ENCODE measurements at regions not wholly inside any gene's neighbourhood (a gene's known extent, or its start where the extent isn't known, plus 50 kb on each side); places are given as distances from the start of the nearest gene placed in this dataset.
"Not testable (repeated sequence)": the region's sequence is repeated elsewhere in the genome, so short reads cannot be mapped to it uniquely, and the experiment has no call there.

DNA sequence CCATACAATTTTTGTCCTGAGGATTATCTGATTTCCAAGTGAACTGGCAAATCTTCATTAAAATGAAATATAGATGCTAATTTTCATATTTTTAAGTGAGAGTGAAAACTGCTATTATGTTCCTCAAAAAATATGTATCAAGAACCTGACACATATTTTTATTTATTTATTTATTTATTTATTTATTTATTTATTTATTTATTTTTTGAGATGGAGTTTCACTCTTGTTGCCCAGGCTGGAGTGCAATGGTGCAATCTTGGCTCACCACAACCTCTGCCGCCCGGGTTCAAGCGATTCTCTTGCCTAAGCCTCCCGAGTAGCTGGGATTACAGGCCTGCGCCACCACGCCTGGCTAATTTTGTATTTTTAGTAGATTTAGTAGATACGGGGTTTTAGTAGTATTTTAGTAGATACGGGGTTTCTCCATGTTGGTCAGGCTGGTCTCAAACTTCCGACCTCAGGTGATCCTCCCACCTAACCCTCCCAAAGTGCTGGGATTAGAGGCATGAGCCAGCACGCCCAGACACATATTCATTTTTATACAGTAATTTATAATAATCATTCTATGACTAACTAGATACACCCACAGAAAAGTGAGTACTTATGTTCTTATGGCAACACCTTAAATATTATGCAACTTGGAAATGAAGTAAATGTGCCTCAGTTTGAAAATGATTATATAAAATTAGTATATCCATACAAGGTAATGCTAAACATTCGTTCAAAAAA is 248.3 kb downstream of the CDH7 start:
- DNase-seq (ENCODE audit: low spot score), result not testable (repeated sequence)

DNA sequence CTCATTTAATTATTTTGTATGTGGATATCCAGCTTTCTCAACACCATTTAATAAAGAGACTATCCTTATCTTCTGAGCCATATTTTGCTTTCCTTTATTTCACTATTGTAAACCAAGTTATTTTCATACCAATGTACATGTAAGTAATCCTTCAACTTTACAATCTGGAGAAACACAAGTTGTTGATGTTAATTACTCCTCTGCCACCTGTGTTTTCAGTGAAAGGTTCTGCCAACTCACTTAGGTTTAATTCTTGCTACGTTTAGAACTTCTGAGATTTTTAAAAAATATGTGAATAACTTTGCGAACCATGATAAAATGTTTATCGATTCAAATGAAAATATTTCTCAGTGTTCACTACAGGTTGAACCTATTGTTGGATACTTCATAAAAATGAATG is 244.4 kb downstream of the CDH7 start:
- no peak for DNase-seq (ENCODE audit: low spot score)

DNA sequence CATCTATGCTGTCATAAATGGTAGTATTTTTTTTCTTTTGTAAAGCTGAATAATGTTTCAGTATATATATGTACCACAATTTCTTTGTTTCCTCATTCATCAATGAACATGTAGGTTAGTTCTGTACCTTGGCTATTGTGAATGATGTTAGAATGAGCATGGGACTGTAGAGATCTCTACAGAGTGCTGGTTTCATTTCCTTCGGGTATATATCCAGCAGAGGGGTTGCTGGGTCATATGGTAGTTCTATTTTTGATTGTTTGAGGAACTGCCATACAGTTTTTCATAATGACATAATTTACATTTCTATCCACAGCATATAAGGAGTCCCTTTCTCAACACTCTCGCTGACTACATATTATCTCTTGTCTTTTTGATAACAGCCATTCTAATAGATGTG is 243.5 kb downstream of the CDH7 start:
- no peak for DNase-seq (ENCODE audit: low spot score)

DNA sequence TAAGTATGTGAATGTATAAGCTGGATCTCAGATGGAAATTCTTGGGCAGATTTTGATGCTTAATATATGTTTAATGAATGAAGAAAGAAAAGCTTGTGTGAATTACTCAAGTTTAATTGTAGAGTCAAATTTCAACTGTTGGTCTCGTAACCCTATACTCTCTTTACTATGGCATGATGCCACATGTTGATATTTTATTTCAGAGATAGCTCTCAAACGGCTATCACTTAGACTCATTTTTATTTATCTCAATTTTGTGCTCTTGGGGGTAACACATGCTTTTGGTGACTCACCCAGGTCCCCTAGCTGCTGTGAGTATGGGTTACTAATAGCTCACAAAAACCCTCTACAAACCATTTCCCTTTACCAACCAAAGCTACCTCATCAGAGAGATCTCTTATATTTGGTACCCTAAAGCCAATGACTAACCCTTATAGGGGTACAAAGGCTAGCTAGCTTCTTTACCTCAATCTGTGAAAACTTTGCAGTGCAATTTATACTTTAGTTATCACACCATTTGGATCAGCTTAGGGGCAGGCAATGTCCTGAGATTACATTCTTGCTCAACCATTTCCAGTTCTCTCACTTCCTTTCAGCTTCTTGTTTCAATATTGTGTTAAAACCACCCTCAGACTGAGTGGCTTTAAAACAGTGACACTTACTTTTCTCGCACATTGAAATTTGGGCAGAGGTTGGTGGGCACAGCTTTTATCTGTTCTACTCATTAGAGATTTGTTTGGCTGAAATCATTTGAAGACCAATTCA is 240.3 kb downstream of the CDH7 start:
- no peak for DNase-seq (ENCODE audit: low spot score)

DNA sequence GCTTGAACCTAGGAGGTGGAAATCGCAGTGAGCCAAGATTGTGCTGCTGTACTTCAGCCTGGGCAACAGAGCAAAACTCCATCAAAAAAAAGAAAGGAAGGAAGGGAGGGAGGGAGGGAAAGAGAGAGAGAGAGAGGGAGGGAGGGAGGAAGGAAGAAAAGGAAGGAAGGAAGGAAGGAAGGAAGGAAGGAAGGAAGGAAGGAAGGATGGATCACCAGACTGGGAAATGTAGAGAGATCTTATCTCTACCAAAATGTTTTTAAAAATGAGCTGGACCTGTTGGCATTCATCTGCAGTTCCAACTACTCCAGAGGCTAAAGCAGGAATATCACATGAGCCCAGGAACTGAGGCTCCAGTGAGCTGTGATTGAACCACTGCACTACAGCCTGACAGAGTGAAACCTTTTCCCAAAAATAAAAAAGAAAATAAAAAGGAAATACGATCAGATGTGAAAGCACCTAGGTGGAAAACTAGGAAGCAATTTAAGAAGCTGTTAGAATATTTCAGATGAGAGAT is 239.4 kb downstream of the CDH7 start:
- no peak for DNase-seq (ENCODE audit: low spot score)

DNA sequence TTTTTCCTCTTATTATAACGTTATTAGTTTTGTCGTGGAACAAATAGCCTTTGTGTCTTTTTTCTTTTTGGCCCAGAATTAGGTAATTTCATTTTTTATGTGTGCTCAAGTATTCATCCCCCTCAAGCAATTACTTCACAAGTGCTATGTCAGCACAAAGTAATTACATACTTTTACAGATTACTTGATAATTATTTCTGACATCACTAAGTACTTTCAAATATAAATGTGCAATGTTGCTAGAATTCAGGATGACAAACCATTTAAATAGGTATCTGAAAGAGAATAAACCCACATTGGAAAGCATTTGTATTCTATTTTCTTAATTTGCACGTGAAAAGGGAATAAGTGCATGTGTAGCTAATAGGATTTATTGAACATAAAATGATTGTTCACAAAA is 238.2 kb downstream of the CDH7 start:
- DNase-seq (ENCODE audit: low spot score), result no peak

DNA sequence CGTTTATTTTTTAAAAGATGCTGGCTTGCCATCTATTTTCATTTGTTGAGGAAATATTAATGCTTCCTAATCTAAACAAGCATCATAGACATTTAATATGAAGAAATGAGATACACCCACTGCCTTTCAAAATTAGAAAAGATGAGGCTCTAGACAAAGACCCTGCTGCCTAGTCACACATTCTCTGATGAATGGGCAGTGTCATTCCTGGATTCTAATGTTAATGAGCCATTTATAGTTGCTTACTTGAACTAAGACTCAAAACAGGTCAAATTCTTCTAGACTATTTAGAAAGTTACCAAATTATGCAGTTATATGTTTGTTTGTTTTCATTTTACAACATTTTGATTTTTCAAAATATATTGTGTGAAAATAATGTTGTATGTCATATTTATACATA is 237.6 kb downstream of the CDH7 start:
- DNase-seq (ENCODE audit: low spot score), result no peak

DNA sequence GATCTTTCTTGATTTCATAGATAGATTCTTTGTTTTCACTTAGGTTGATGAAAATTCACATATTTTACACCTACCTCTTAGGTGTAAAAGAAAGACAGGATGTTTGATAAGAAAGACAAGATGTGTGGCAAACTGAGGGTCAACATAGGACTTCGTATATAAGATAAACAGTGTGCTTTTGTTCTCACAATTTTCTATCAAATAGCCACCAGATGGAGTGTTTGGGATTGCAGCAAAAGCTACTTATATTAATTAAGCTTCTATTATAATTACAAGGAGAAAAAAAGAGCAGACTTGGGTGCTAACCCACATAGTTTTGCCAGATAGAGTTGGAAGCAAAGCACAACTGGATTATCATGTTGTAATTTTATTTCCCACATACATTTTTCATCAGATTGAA is 232.9 kb downstream of the CDH7 start:
- no peak for DNase-seq (ENCODE audit: low spot score)

DNA sequence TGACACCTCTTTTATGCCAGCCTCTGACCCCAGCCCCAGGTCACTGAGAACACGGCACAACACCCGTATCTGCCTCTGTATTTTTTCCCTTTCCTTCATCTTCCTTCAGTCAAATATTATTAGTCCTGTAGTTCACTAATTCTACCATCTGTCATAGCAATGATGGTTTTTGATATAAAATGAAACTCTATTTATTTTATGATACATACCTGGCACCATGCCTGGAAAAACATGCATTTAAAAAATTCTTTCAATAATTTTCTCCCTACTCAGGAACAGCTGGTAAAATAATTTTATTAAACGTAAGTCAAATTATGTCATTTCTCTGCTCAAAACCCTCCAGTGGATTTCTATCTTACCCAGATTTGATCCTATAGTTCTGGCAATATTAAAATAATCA is 224.7 kb downstream of the CDH7 start:
- DNase-seq (ENCODE audit: low spot score), result no peak

DNA sequence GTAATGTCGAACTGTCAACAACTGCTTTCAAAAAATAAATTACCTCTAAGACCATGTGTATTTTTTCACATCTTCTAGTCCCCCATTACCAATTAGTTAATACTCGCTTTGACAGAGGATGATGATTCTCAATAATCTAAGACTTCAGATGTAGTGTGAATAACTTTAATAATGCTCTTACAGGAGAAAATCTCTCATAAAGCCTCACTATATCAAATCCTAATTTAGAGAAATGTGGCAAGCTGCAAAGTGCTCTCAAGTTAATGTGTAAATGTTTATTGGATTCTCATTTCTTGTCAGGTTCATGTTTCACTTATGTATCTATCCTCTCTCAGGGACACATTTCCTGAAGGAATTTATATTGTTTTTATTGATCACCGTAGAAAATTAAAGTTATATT is 223.9 kb downstream of the CDH7 start:
- DNase-seq (ENCODE audit: low spot score), result no peak

DNA sequence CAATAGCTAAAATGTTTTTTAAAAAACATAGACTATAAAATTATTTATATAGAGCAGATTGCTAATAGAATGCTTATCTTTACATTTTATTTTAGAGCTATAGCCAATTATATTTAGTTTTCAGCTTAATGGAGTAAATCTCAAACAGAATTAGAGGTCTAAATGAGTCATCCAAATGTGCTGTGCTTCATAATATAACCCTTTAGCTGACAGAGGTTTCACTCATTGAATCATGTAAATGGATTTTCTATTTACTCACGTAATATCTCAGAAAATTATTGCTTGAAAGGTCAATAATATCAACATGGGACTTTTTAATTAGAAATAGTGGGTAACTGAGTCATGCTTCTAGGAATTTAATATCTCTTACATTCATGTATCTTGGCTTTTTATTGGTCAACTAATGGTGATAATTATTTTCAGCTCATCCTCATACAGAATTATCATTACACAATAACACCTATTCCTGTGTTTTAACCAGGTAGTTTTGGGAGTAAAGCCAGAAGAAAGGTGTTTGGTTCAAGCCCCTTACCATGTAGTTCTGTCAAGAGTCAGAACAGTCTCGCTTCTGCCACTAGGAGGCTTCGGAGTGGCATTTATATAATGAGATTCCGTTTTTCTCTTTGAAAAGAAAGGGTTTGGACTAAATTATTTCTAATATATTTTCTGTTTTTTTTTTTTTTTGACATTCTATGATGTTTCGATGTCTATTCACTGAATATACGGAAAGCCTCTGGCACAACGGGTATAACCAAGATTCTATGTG is 217.6 kb downstream of the CDH7 start:
- DNase-seq (ENCODE audit: low spot score), result no peak

DNA sequence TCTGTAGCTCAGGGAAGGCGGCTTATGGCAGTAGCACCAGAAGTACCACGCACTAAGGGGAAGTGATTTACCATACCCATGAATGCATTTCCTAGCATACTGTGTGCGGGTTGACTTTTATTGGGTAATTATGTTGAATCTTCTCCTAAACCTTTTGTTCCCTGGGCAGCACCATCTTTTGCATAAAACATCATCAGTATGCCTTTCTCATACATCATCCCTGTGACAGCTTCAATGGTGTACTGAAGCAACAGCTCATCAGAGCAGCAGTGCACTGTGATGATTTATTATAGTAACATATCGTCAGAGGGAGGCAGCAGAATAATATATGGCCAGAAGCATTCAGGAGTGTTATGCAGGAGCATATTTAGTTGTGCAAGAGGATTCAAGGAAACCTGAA is 204.9 kb downstream of the CDH7 start:
- peak; percentile 3 for DNase-seq (ENCODE audit: low spot score)

DNA sequence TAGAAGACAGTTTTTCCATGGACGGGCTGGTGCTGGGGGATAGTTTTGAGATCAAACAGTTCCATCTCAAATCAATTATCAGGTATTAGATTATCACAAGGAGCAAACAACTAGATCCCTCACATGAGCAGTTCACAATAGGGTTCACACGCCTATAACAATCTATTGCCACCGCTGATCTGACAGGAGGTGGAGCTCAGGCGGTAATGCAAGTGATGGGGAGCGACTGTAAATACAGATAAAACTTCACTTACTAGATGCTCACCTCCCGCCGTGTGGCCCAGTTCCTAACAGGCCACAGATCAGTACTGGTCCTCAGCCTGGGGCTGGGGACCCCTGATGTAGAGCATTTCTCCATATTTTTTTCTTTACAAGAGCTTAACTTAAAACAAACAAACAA is 203.6 kb downstream of the CDH7 start:
- no peak for DNase-seq (ENCODE audit: low spot score)

DNA sequence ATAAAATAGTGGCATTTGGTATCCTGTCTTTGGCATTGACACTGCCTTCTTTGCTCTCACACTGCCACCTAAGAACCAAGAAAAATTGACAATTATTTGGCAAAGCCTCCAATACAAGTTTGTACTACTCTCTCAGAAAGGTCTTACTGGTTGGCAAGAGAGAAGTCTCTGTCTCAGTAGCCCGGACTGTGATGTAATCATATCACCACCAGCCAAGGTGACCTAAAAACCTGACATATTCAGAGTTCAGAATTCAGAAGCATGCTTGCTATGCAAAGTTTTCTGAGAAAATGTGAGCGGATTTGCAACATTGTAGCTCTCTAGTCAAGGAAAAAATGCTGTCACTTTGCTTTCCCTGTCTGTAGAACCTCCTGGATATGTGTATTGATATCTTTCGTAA is 196.0 kb downstream of the CDH7 start:
- no peak for DNase-seq (ENCODE audit: low spot score)

DNA sequence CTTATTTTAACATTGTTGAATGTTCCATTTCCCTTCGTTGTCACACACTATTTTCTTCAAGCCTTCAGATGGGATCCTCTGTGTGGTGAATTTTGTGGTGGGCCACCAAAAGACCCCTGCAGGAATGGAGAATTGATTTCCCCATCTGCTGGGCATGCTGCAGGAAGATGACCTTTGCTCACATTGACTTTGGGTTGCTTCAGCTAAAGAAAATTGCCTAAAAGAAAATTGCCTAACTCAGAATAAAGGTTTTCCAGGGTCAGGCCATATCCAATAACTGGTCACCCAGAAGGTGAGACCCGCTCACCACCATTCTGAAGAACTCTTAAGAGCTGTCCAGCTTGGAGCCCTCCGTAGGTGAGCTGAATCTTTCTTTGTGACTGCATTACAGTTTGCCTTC is 192.5 kb downstream of the CDH7 start:
- DNase-seq (ENCODE audit: low spot score), result no peak

DNA sequence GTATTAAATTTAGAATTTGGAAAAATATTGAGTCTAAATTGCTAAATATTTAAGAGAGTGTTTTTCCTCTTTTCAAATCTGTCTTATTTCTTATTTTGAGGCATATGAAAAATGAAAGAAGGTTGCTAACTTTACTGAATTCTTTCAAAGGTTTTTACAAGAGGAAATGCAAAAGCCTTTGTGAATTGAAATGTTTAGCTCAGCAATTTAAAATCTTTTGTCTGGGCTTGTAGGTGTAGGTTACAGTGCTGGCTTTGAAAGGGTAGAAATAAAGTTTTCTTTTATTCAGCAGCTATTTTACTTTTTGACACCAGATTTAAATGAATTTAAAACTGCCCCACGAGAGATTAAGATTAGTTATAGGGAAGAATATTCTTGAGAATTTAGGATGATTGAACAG is 192.0 kb downstream of the CDH7 start:
- no peak for DNase-seq (ENCODE audit: low spot score)

DNA sequence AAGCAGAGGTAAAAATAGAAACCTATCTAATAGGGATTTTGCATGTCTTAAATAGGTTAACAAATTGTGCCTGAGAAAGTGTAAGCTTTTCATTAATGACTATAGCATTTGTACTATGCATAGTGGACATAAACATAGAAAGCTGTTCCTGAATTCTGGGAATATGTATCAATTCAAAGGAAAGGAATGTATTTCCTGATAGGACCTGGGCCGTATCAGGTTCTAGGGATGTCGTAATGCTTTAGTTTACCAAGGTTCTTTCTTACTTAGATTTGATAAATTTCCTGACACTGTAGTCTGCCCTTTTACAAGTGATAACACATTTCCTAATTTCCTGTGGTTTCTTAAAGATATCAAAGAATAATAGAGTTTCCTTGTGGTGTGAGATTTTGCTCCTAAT is 191.3 kb downstream of the CDH7 start:
- DNase-seq (ENCODE audit: low spot score), result no peak

DNA sequence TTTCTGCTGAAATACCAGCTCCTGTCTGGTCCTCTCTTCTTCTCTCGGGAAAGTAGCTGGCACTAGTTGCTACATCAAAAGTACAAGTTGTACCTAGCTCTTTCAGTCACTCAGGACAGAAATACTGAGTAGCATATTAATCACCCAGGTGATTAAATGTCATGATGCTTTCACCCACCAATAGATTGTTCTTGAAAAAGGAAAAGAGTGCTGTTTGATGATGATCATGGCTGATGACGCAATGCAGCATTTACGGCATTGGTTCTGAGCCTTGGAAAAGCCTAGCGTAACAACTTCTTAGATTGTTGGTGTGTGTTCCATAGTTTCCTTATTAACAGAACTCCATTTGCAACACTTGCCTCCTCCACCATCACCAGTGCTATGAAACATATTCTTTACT is 190.7 kb downstream of the CDH7 start:
- no peak for DNase-seq (ENCODE audit: low spot score)

Data from A172 (cell line).